GM23338 (cell line): ENCODE measurements at regions not wholly inside any gene's neighbourhood (a gene's known extent, or its start where the extent isn't known, plus 50 kb on each side); places are given as distances from the start of the nearest gene placed in this dataset.

Experiments
- ATAC-seq: fragments of 200-7000 bp; cut with Tn5 transposase; 3 replicates; pipeline ENCODE4 v1.9.1; 2020
- DNase-seq: peaks from one replicate; pipeline ENCODE4 v3.0.0-alpha.2; 2015; ENCODE audit warnings: low spot score
- H2AFZ ChIP-seq: fragments of 200-600 bp; sonication (generic); 2 replicates; pipeline ENCODE4 v1.8.0; 2016; ENCODE audit warnings: antibody characterized with exemption, mild to moderate bottlenecking, moderate library complexity
- H3F3A ChIP-seq: fragments of 200-600 bp; sonication (generic); replicated peaks from 2 replicates; pipeline ENCODE4 v1.8.0; 2017; ENCODE audit warnings: antibody characterized with exemption, mixed run types, low read depth
- H3K27ac ChIP-seq: fragments of 200-600 bp; sonication (generic); 2 replicates; pipeline ENCODE4 v1.6.1; 2016; ENCODE audit warnings: low read depth
- H3K27me3 ChIP-seq: fragments of 200-600 bp; sonication (generic); 2 replicates; pipeline ENCODE4 v1.8.0; 2016; ENCODE audit warnings: mild to moderate bottlenecking, mixed run types, moderate library complexity; ENCODE audit not compliant: insufficient read depth
- H3K36me3 ChIP-seq: fragments of 200-600 bp; sonication (generic); 2 replicates; pipeline ENCODE4 v1.8.0; 2016; ENCODE audit warnings: mild to moderate bottlenecking; ENCODE audit not compliant: insufficient read depth
- H3K4me1 ChIP-seq: fragments of 200-600 bp; sonication (generic); 2 replicates; pipeline ENCODE4 v1.8.0; 2016; ENCODE audit warnings: mild to moderate bottlenecking, moderate library complexity; ENCODE audit not compliant: insufficient read depth
- H3K4me2 ChIP-seq: fragments of 200-600 bp; sonication (generic); 2 replicates; pipeline ENCODE4 v1.7.1; 2017; ENCODE audit warnings: mixed run types
- H3K4me3 ChIP-seq: fragments of 200-600 bp; sonication (generic); 2 replicates; pipeline ENCODE4 v1.6.1; 2016; ENCODE audit warnings: mixed run types
- H3K79me2 ChIP-seq: fragments of 200-600 bp; sonication (generic); replicated peaks from 2 replicates; pipeline ENCODE4 v1.8.0; 2017; ENCODE audit warnings: mild to moderate bottlenecking; ENCODE audit not compliant: insufficient read depth
- H3K9me2 ChIP-seq: fragments of 200-600 bp; sonication (generic); 2 replicates; pipeline ENCODE4 v1.8.0; 2017; ENCODE audit not compliant: insufficient read depth
- H4K20me1 ChIP-seq: fragments of 200-600 bp; sonication (generic); replicated peaks from 2 replicates; pipeline ENCODE4 v1.8.0; 2017; ENCODE audit warnings: mild to moderate bottlenecking; ENCODE audit not compliant: insufficient read depth
- H3K27ac Mint-ChIP-seq: 2 replicates; pipeline ENCODE4 v1.8.0; 2020; ENCODE audit warnings: inconsistent platforms, mild to moderate bottlenecking, moderate library complexity, mixed read lengths
- H3K27me3 Mint-ChIP-seq: 3 replicates; pipeline ENCODE4 v1.8.0; 2022; ENCODE audit warnings: low read depth, mild to moderate bottlenecking, moderate library complexity, mixed read lengths, inconsistent platforms; ENCODE audit not compliant: insufficient read depth, poor library complexity
- H3K36me3 Mint-ChIP-seq: 3 replicates; pipeline ENCODE4 v1.8.0; 2021; ENCODE audit warnings: low read depth, mild to moderate bottlenecking, inconsistent platforms, moderate library complexity, mixed read lengths
- H3K4me1 Mint-ChIP-seq: 3 replicates; pipeline ENCODE4 v1.8.0; 2020; ENCODE audit warnings: mild to moderate bottlenecking, inconsistent platforms, mixed read lengths
- H3K4me3 Mint-ChIP-seq: 3 replicates; pipeline ENCODE4 v1.8.0; 2021; ENCODE audit warnings: moderate library complexity, mild to moderate bottlenecking, inconsistent platforms, mixed read lengths
- H3K9me3 Mint-ChIP-seq: 3 replicates; pipeline ENCODE4 v1.8.0; 2020; ENCODE audit warnings: moderate library complexity, mild to moderate bottlenecking, inconsistent platforms, mixed read lengths
- CREB1 ChIP-seq: fragments of 250-450 bp; sonication (Bioruptor Pico); IDR thresholded peaks from 2 replicates; pipeline ENCODE4 v1.5.0; 2020; ENCODE audit warnings: low read depth, mild to moderate bottlenecking, moderate library complexity
- EZH2 ChIP-seq: fragments of 200-600 bp; sonication (generic); IDR thresholded peaks from one replicate; pipeline ENCODE4 v1.8.0; 2017; ENCODE audit warnings: antibody characterized with exemption, mild to moderate bottlenecking, low read depth; ENCODE audit not compliant: unreplicated experiment
- EZH2phosphoT487 ChIP-seq: fragments of 200-600 bp; sonication (generic); IDR thresholded peaks from one replicate; pipeline ENCODE4 v1.8.1; 2018; ENCODE audit warnings: antibody characterized with exemption; ENCODE audit not compliant: unreplicated experiment
- JUNB ChIP-seq: IDR thresholded peaks from one replicate; pipeline ENCODE4 v1.6.1; 2016; ENCODE audit warnings: antibody characterized with exemption; ENCODE audit not compliant: unreplicated experiment
- NANOG ChIP-seq: IDR thresholded peaks from 2 replicates; pipeline ENCODE4 v1.6.1; 2016; ENCODE audit warnings: antibody characterized with exemption, borderline replicate concordance
- POLR2AphosphoS5 ChIP-seq: IDR thresholded peaks from 2 replicates; pipeline ENCODE4 v1.6.1; 2016; ENCODE audit warnings: antibody characterized with exemption, low read depth
- STAT1 ChIP-seq: IDR thresholded peaks from one replicate; pipeline ENCODE4 v1.6.1; 2016; ENCODE audit warnings: antibody characterized with exemption; ENCODE audit not compliant: unreplicated experiment
- ZNF114 ChIP-seq: fragments of 250-450 bp; sonication (Bioruptor Pico); IDR thresholded peaks from 2 replicates; pipeline ENCODE4 v1.5.0; 2020; ENCODE audit warnings: mild to moderate bottlenecking, moderate library complexity
- ZNF331 ChIP-seq: fragments of 250-450 bp; sonication (Bioruptor Pico); IDR thresholded peaks from 2 replicates; pipeline ENCODE4 v1.5.0; 2020; ENCODE audit warnings: low read depth, mild to moderate bottlenecking, moderate library complexity
- TF ChIP-seq, protein P1 (sequence below), 2 experiments: fragments of 200-600 bp in 1 of 2; sonication (generic) in 1 of 2; conservative IDR thresholded peaks; 2 replicates each; pipeline versions ENCODE4 v1.5.1 to v1.6.1; 2016 to 2017; ENCODE audit warnings: antibody characterized with exemption in 2 of 2, low read depth in 2 of 2, mild to moderate bottlenecking in 2 of 2, moderate library complexity in 1 of 2
- TF ChIP-seq, protein P2 (sequence below): IDR thresholded peaks from 2 replicates; pipeline ENCODE4 v1.6.1; 2016; ENCODE audit warnings: antibody characterized with exemption
- TF ChIP-seq, protein P3 (sequence below): IDR thresholded peaks from one replicate; pipeline ENCODE4 v1.6.1; 2018; ENCODE audit warnings: antibody characterized with exemption; ENCODE audit not compliant: unreplicated experiment

DNA sequence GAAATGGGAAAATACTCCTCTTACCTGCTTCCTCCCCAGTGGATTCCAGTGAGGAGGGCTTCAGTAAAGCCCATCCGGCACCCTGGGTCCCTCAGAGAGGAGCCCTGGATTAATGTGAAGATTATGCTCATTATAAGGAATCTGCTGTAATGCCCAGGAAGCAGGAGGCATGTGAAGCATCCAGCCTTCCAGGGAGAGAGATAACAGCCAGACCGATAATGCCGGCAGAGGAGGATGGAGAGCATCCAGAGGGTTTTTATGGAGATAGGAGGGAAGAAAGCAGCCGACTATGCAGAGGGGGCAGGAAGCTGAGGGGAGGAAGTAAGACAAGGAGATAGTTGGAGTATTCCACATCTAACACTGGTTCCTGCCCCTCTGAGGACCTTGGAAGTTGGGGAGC, 53.7 kb upstream of the TMEM132E start (continued):
- TF ChIP-seq POLR2AphosphoS5: no peak
- TF ChIP-seq, protein P1, sequence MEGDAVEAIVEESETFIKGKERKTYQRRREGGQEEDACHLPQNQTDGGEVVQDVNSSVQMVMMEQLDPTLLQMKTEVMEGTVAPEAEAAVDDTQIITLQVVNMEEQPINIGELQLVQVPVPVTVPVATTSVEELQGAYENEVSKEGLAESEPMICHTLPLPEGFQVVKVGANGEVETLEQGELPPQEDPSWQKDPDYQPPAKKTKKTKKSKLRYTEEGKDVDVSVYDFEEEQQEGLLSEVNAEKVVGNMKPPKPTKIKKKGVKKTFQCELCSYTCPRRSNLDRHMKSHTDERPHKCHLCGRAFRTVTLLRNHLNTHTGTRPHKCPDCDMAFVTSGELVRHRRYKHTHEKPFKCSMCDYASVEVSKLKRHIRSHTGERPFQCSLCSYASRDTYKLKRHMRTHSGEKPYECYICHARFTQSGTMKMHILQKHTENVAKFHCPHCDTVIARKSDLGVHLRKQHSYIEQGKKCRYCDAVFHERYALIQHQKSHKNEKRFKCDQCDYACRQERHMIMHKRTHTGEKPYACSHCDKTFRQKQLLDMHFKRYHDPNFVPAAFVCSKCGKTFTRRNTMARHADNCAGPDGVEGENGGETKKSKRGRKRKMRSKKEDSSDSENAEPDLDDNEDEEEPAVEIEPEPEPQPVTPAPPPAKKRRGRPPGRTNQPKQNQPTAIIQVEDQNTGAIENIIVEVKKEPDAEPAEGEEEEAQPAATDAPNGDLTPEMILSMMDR (conservative IDR thresholded peaks at IDR 0.05; ENCODE audit: low read depth in 2 of 2): no peak
- no peak for TF ChIP-seq EZH2phosphoT487
- no peak for TF ChIP-seq CREB1 (CRISPR knock-in tag)
- TF ChIP-seq JUNB: no peak
- no peak for TF ChIP-seq ZNF331 (CRISPR knock-in tag)
- no peak for TF ChIP-seq STAT1
- no peak for TF ChIP-seq NANOG
- no peak for TF ChIP-seq ZNF114 (CRISPR knock-in tag)

DNA sequence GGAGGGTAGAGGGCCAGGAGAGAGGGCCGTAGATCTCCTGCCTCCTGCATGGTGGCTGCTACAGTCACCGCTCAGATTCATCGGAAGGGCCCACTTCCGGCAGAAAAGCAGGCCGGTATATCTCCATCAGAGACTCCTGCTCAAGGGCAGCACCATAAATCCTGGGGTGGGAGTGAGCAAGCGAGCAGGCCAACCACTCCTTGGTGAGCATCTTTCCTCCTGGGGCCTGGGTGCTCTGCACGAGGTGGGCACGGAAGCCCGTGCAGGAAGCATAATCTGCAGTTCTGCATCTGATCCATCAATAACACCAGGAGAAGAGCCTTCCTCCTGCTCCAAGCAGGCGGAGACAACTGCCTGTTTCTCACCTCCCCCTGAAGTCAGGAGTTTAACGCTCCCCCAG, 57.4 kb upstream of the TMEM132E start:
- peaks cover 12% of the 10 kb centered on the region for H3K4me1 Mint-ChIP-seq
- Histone ChIP-seq H2AFZ (no peak overlapping the region), H3K36me3 (no peaks in the 10 kb centered on the region), H3K4me3 (no peak overlapping the region), H3F3A (no peaks in the 10 kb centered on the region), H4K20me1 (no peaks in the 10 kb centered on the region), H3K9me2 (no peaks in the 10 kb centered on the region), H3K27me3 (no peaks in the 10 kb centered on the region), H3K4me2 (no peak overlapping the region), H3K4me1 (no peaks in the 10 kb centered on the region), H3K79me2 (no peaks in the 10 kb centered on the region), H3K27ac (no peak overlapping the region)
- no peak overlapping the region for H3K27ac Mint-ChIP-seq
- no peaks in the 10 kb centered on the region for H3K36me3 Mint-ChIP-seq
- H3K27me3 Mint-ChIP-seq: peaks cover 3% of the 10 kb centered on the region
- ATAC-seq (no peak), DNase-seq (no peak)
- no peaks in the 10 kb centered on the region for H3K9me3 Mint-ChIP-seq
- H3K4me3 Mint-ChIP-seq: no peak overlapping the region
- TF ChIP-seq ZNF331 (CRISPR knock-in tag): no peak
- TF ChIP-seq, protein P2, sequence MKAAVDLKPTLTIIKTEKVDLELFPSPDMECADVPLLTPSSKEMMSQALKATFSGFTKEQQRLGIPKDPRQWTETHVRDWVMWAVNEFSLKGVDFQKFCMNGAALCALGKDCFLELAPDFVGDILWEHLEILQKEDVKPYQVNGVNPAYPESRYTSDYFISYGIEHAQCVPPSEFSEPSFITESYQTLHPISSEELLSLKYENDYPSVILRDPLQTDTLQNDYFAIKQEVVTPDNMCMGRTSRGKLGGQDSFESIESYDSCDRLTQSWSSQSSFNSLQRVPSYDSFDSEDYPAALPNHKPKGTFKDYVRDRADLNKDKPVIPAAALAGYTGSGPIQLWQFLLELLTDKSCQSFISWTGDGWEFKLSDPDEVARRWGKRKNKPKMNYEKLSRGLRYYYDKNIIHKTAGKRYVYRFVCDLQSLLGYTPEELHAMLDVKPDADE: no peak
- no peak for TF ChIP-seq NANOG
- no peak for TF ChIP-seq STAT1
- TF ChIP-seq, protein P3, sequence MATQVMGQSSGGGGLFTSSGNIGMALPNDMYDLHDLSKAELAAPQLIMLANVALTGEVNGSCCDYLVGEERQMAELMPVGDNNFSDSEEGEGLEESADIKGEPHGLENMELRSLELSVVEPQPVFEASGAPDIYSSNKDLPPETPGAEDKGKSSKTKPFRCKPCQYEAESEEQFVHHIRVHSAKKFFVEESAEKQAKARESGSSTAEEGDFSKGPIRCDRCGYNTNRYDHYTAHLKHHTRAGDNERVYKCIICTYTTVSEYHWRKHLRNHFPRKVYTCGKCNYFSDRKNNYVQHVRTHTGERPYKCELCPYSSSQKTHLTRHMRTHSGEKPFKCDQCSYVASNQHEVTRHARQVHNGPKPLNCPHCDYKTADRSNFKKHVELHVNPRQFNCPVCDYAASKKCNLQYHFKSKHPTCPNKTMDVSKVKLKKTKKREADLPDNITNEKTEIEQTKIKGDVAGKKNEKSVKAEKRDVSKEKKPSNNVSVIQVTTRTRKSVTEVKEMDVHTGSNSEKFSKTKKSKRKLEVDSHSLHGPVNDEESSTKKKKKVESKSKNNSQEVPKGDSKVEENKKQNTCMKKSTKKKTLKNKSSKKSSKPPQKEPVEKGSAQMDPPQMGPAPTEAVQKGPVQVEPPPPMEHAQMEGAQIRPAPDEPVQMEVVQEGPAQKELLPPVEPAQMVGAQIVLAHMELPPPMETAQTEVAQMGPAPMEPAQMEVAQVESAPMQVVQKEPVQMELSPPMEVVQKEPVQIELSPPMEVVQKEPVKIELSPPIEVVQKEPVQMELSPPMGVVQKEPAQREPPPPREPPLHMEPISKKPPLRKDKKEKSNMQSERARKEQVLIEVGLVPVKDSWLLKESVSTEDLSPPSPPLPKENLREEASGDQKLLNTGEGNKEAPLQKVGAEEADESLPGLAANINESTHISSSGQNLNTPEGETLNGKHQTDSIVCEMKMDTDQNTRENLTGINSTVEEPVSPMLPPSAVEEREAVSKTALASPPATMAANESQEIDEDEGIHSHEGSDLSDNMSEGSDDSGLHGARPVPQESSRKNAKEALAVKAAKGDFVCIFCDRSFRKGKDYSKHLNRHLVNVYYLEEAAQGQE: no peak
- no peak for TF ChIP-seq ZNF114 (CRISPR knock-in tag)
- TF ChIP-seq EZH2phosphoT487: no peak
- TF ChIP-seq, protein P1 (conservative IDR thresholded peaks at IDR 0.05; ENCODE audit: low read depth in 2 of 2): no peak
- no peak for TF ChIP-seq CREB1 (CRISPR knock-in tag)
- TF ChIP-seq EZH2: no peak
- no peak for TF ChIP-seq POLR2AphosphoS5
- no peak for TF ChIP-seq JUNB
